ENCODE measurements at regions not wholly inside any gene's neighbourhood (a gene's known extent, or its start where the extent isn't known, plus 50 kb on each side); places are given as distances from the start of the nearest gene placed in this dataset.
A peak's percentile ranks its signal among the peaks of the same experiment; 100 is the strongest.
"Not testable (repeated sequence)": the region's sequence is repeated elsewhere in the genome, so short reads cannot be mapped to it uniquely, and the experiment has no call there.

GRCh38 chr16:24624102-24624501 is 84.7 kb downstream of the RBBP6 start:
- DNase-seq: no peak

DNA sequence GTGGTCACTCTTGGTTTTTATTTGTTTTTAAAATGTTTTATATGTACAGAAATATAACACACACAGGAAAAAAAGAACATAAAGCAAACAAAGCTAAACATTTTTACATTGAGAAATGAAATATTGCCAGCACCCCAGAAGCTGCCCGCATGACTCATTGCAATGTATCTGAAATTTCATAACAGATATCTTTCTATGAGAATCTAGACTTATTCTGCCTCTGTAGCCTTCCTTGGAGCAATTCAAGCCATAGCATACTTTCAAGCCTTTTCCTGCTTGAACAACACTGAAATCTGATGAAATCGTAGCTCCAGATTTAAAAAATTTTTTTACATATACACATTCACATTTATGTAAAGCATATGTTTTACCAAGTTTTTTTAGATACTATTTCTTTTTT is 86.9 kb downstream of the RBBP6 start:
- DNase-seq: no peak

DNA sequence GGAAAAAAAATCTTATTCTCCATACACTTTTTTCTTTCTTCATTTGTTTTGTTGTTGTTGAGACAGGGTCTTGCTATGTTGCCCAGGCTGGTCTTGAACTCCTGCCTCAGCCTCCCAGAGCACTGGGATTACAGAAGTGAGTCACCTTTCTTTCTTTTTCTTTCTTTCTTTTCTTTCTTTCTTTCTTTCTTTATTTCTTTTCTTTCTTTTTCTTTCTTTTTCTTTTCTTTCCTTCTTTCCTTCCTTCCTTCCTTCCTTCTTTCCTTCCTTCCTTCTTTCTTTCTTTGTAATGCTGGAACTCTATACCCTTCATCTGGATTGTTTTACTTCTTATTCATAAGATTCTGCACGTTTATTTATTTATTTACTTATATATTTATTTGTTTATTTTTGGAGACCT is 94.5 kb upstream of the TNRC6A start:
- no peak for DNase-seq

GRCh38 chr16:24635900-24636610 is 93.4 kb upstream of the TNRC6A start:
- peak in 1 of 2 experiments; percentile 0 for DNase-seq

DNA sequence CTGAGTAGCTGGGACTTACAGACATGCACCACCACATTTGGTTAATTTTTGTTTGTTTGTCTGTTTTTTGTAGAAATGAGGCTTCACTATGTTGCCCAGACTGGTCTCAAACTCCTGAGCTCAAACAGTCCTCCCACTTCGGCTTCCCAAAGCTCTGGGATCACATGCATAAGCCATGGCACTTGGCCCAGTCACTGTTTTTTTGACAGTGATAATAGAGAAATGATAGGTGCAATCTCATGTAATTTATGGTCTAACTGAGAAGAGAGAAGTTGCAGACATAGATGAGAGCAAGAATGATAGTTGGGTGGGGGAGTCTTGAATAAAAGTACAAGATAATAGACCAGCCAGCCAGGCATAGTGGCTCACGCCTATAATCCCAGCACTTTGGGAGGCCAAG is 89.7 kb upstream of the TNRC6A start:
- DNase-seq: no peak

DNA sequence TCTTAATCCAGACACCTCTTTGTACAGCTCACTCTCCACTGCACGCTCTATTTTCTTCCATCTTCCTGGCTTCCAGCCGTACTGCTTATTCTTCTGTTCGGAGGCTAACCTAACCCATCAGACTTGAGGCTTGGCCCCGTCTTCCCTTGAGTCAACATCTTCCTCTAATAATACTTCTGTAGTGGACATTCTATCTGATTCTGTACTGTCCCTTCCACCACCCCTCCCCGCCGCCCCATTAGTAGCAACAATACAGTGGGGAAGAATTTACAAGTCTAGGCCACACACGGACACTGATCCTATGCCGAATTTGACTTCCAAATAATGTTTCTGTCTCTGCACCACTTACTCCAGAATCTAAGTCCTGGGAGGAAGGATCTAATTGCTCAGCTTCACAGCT is 86.0 kb upstream of the TNRC6A start:
- DNase-seq: no peak

DNA sequence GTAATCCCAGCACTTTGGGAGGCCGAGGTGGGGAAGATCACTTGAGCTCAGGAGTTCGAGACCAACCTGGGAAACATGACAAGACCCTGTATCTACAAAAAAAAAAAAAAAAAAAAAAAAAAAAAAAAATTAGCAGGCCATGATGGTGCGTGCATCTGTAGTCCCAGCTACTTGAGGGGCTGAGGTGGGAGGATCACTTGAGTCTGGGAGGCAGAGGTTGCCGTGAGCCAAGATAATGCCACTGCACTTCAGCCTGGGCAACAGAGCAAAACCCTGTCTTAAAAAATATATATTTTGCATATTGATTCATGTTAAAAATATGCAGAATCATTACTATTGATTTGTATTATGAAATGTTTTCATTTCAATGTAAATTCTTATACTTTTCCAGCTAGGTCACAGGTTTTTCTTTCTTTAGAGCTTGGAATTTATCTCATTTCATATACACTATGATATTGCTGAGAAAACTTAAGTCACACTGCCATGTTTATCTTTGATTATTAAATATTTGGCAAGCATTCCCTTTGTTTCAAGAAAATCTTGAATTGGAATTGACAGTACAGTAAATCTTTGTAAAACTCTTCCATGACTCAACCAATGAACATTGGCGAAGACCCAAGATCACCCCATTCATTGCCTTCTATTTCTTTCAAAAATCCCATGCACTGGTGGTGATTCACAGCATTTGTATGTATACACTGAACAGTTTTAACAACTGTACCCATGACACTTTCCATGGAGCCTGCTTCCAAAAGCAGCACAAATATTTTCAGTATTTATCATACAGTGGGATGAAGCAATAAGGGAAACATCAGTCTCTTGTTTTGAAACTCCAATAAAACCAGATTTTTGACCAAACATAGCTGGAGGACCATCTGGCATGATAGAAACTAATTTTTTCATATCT is 83.5 kb upstream of the TNRC6A start:
- DNase-seq: no peak

- no peak for DNase-seq
Measured at GRCh38 chr16:24646646-24646995, 82.8 kb upstream of the TNRC6A start.

GRCh38 chr16:24652209-24652712 is 77.2 kb upstream of the TNRC6A start:
- DNase-seq: no peak

DNA sequence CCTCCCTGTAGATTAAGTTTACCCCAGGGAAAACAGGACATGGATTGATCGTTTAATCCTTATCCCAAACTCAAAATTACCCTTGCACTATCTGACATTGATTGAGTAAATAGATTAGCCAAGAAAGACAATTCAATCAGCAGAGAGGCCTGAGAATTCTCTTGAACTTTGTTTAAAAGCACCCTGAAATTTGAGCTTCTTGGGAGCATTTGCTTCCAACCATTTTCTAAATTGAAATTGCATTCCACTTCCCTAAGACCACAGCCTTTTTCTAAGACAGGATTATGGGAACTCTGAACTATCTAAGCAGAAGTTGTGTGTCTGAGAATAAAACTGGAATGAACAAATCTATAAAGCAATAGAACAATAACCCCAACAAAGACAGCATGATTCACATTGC is 76.6 kb upstream of the TNRC6A start:
- DNase-seq: no peak

DNA sequence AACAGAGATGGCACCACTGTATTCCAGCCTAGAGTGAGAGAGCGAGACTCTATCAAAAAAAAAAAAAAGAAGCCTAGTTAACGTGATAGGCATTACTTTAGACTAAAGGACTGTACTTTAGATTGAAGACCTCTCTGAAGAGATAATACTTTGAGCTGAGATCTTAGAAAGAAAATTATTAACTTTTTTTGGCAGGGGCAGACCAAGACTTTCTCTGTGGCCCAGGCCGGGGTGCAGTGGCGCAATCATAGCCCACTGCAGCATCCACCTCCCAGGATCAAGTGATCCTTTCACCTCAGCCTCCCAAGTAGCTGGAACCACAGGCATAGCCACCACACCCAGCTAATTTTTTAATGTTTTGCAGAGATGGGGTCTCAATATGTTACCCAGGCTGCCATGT is 75.7 kb upstream of the TNRC6A start:
- no peak for DNase-seq

GRCh38 chr16:24665942-24666341 is 63.5 kb upstream of the TNRC6A start:
- DNase-seq: not testable (repeated sequence)

DNA sequence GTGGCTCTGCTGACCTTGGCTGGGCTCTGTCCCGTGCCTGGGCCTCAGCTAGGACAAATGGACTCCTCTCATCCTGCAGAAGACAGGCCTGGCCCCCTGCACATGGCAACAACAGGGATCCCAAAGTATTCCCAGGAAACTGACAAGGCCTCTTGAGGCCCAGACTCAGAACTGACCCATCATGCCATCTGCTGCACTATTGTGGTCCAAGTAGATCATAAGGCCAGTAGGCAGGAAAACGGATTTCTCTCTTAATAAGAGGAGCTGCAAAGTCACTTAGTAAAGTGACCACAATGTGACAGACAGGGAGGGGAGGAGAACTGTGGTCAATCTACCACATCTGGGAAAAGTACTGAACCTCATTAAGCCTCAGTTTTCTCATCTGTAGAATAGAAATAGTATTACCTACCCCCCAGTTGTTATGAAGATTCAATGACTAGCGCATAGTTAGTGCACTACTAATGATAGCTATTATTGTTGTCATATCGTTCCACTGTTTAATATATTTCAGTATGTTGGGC is 62.1 kb upstream of the TNRC6A start:
- DNase-seq: no peak

GRCh38 chr16:24668481-24669061 is 60.9 kb upstream of the TNRC6A start:
- DNase-seq: no peak

DNA sequence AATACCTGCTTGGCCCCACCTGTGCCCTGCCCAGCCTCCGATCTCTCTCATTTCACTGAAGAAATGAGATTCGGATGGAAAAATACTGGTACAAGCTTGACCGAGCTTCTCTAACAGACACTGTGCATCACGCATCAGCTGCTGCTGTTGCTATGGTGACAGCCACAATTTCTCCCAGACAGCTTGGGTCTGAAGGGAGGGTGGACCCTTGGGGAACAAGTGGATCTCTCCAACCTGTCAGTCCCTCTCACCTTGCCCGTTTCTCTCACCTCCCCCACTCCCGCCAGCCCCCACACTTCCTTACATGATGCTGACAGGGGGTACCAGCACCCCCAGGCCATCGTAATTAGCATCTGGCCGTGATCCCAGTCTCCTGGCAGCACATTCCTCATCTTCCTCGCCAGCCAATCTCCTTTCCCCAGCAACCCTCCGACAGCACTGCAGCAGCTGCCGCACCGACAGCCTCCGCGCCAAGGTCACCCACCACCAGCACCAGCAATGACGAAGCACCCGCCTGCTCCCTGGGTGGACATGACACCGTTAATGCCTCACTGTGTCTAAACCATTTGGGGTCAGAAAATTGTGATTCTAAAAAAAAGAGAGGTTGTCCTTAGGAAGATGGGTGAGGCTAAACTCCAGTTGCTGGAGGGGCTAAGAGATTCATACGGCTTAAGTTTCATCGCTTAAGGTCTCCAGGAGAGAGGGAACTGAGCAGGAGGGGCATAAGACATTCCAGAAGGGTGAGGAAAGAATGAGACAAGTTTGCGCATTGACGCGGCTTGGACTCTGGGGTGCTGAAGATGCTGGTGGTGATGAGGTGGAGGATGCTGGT is 58.6 kb upstream of the TNRC6A start:
- no peak for DNase-seq

GRCh38 chr16:24671455-24671954 is 57.9 kb upstream of the TNRC6A start:
- no peak for DNase-seq

DNA sequence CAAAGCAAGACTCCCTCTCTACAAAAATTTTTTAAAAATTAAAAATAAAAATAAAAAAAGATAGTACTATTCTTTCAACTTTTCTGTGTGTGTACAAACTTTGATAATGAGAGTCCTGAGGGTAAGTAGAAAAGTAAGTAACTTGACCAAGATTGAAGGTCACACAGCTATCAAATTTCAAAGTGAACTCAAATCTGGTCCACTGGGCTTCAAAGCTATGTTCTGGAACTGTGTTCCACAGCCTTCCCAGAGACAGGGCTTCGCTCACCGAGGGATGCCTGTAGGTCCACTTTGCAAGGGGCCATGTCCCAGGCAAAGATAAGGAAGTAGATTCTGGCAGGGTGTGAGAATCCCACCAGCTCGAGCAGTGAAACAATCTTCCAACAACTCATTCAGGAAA is 56.3 kb upstream of the TNRC6A start:
- no peak for DNase-seq

GRCh38 chr16:24674877-24675276 is 54.6 kb upstream of the TNRC6A start:
- no peak for DNase-seq

DNA sequence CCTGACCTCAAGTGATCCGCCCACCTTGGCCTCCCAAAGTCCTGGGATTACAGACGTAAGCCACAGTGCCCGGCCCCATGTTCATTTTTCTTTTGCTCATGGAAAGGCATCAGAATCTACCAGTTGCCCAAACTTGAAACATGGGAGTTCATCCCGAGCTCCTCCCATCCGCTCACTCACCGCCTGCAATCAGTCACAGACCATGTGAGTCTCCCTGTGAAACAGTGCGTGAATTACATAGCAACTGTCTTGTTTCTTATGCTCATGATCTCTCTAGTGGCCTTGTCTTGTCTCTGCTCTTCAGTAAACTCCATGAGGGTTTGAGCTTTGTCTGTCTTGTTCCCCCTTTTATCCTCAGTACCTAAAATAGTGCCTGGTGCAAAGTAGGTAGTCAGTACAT is 52.1 kb upstream of the TNRC6A start:
- no peak for DNase-seq

All from Kasumi-1 (cell line).